ENCODE measurements at regions not wholly inside any gene's neighbourhood (a gene's known extent, or its start where the extent isn't known, plus 50 kb on each side); places are given as distances from the start of the nearest gene placed in this dataset.

DNA sequence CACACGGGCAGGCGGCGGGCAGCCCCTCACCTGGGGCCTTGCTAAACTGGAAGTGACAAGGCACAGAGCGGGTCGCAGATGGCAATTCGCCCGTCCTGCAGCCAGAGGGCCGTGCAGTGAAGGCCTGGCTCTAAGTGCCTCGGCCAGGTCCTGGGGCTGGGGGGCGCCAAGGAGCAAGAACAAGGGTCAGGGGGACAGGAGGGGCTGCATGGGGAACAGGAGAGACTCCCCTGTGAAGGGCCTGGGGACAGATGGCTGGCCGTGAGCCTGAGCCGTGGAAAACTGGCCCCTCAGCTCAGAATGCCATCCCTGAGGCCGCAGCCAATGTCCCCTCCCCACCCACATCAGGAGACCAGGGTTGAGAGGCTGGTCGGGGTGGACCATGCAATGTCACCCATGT lies 60.0 kb downstream of the RTL6 start:
- no peak for DNase-seq (ENCODE audit: low spot score)
- in situ Hi-C loops (cut with MboI; ENCODE audit: low pct_unique_long_range_greater_than_20kb, low sequenced_read_pairs, unreplicated experiment) = no loop called here
- TF ChIP-seq CTCF (IDR thresholded peaks at IDR 0.05; ENCODE audit: extremely low read depth, insufficient read depth, missing control alignments) = no peak

GRCh38 chr22:44437216-44438055 lies 60.6 kb downstream of the RTL6 start:
- in situ Hi-C loops (cut with MboI; ENCODE audit: low pct_unique_long_range_greater_than_20kb, low sequenced_read_pairs, unreplicated experiment) = no loop called here
- TF ChIP-seq CTCF (IDR thresholded peaks at IDR 0.05; ENCODE audit: extremely low read depth, insufficient read depth, missing control alignments) = no peak
- DNase-seq (ENCODE audit: low spot score) = no peak

- no peak for DNase-seq (ENCODE audit: low spot score)
- in situ Hi-C loops (cut with MboI; ENCODE audit: low pct_unique_long_range_greater_than_20kb, low sequenced_read_pairs, unreplicated experiment) = no loop called here
These were observed 61.3 kb downstream of the RTL6 start for GRCh38 chr22:44436736-44437135.

GRCh38 chr22:44431256-44431655 lies 66.8 kb downstream of the RTL6 start:
- DNase-seq (ENCODE audit: low spot score) = no peak
- TF ChIP-seq CTCF (IDR thresholded peaks at IDR 0.05; ENCODE audit: extremely low read depth, insufficient read depth, missing control alignments) = no peak
- in situ Hi-C loops (cut with MboI; ENCODE audit: low pct_unique_long_range_greater_than_20kb, low sequenced_read_pairs, unreplicated experiment) = no loop called here

More at GRCh38 chr22:44436736-44437135, 61.3 kb downstream of the RTL6 start:
- no peak for TF ChIP-seq CTCF (IDR thresholded peaks at IDR 0.05; ENCODE audit: extremely low read depth, insufficient read depth, missing control alignments)

DNA sequence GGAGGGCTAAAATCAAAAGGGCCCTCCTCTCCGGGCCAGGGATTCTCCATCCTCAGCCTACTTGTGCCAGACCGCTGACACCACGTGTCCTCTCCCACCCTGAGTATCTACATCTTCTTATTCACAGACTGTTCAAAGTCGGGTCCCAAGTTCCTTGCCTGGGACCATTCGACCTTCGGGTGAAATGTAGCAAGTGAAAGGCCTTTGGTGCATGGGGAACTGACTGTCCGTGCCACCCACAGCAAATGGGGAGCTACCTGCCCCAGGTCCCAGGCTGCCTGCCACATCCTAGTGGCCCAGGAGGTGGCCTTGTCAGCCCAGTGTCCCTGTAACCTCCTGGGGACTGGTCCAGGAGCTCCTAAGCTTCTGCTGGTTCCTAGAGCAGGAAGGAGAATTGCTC lies 67.3 kb downstream of the RTL6 start:
- no peak for DNase-seq (ENCODE audit: low spot score)
- no peak for TF ChIP-seq CTCF (IDR thresholded peaks at IDR 0.05; ENCODE audit: extremely low read depth, insufficient read depth, missing control alignments)
- in situ Hi-C loops (cut with MboI; ENCODE audit: low pct_unique_long_range_greater_than_20kb, low sequenced_read_pairs, unreplicated experiment) = no loop called here

DNA sequence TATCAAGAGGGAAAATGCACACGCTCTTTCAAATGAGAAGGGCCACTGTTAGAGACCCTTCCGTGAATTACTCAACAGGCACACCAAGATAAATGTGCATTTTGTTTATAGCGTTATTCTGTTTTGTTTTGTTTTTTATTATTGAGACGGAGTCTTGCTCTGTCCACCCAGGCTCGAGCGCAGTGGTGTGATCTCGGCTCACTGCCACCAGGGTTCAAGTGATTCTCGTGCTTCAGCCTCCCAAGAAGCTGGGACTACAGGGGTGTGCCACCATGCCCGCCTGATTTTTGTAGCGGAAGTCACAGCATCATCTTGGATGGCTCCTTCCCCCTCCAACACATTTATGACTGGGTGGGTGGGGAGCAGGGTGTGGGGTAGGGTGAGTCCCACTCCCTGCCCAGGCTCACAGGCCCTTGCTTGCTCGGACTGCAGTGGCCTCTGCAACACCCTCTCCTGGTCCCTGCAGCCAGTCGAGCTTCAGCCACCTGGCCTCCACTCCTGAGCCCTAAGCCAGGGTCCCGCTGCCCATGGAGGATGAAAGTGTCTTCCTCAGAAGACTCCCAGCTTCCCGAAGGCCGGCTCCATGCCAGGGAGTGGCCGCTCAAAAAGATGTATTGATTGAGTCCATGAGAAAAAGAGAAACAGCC lies 68.0 kb downstream of the RTL6 start:
- in situ Hi-C loops (cut with MboI; ENCODE audit: low pct_unique_long_range_greater_than_20kb, low sequenced_read_pairs, unreplicated experiment) = no loop called here
- DNase-seq (ENCODE audit: low spot score) = no peak
- TF ChIP-seq CTCF (IDR thresholded peaks at IDR 0.05; ENCODE audit: extremely low read depth, insufficient read depth, missing control alignments) = no peak
